Islet of Langerhans (tissue), 1 donor: ENCODE measurements at regions not wholly inside any gene's neighbourhood (a gene's known extent, or its start where the extent isn't known, plus 50 kb on each side); places are given as distances from the start of the nearest gene placed in this dataset.

ENCODE experiments used
- FAIRE-seq: peaks from one replicate; lab custom pipeline; 2011; peaks lifted over from hg19 to GRCh38; lab: Jason Lieb, UNC

DNA sequence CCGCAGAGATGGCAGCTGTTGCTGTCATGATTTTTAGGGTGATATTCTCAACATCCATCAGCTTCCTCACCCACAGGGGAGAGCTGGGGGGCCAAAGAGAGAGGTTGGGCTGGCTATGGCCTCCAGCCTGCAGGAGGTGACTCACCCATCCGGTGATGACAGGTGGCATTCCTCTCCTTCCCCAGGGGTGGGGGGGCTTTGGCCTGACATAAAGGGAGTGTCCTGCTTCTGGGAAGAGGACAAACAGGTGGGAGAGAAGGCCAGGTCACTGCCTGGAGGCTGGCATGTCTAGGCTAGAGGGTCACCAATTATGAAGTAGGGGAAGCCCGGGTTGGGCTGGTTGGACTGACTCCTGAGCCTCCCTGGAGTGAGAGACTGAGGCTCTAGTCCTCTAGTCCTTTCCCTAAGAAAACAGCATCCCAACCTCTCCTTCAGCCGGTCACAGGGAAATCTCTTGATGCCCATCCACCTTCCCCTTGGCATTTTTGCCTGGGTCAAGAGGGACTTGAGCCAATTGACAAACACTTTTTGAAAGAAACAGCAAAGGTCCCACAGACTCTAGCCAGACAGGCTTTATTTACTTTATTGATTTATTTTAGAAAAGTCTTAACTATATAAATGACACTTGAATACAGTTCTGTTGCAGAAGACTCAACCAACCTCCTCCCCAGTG is 79.8 kb upstream of the ZNF716 start:
- no peak for FAIRE-seq

- FAIRE-seq: no peak
Observed at GRCh38 chr7:57370739-57371098, 79.3 kb upstream of the ZNF716 start.

DNA sequence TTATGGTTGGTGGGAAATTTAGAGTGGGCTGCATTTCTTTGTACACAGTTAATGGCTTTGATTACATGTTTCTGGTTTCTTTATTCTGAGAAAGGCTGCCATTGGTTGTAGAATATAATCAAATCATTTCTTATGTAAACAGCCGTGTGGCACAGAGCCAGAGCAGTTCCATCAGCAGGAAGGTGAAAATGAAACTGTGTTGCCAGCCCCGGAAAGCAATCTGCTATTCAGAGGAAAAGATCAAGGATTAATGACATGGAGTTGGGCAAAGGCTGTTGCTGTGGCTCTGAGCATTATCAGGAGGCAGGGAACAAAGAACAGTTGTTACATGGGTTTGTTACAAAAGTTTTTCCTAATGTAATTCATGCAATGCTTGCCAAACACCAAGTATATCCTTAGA is 74.2 kb upstream of the ZNF716 start:
- FAIRE-seq: peak; percentile 17

DNA sequence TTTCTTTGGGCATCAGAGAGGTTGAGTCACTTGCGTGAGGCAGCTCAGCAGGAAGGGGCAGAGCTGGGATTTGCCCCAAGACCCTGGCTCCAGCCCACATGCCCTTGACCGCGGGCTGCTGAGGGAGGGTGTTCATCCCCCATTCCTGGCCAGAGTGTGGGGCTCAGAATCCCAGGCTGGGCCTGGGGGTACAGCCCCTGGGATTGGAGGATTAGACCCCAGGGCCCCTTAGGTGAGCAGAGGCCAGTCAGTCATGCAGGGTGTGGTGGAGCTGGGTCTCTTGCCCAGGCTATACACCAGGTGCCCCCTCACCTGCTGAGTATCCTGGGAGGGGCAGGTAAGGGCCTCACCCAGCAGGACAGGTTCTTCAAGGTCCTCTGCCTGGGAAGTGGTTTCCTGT is 68.4 kb upstream of the ZNF716 start:
- no peak for FAIRE-seq

GRCh38 chr7:57384380-57384779 is 65.6 kb upstream of the ZNF716 start:
- FAIRE-seq: no peak

DNA sequence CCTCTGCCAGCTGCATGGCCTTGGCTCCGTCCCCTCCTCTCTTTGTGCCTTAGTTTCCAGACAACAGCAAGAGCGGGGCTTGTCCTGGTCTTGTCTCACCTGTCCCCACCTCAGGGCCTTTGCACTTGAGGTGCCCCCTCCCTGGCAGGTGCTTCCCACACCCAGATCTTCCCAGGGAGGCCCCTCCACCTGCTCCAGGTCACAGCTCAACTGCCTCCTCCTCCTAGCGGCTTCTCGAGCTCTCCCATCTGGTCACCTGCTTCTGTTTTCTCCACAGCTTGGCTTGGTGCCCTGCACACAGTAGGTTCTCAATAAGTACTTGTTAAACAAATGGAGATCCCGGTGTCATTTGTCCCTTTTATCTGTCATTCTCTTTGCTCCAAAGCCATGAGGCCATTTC is 64.3 kb upstream of the ZNF716 start:
- FAIRE-seq: no peak

DNA sequence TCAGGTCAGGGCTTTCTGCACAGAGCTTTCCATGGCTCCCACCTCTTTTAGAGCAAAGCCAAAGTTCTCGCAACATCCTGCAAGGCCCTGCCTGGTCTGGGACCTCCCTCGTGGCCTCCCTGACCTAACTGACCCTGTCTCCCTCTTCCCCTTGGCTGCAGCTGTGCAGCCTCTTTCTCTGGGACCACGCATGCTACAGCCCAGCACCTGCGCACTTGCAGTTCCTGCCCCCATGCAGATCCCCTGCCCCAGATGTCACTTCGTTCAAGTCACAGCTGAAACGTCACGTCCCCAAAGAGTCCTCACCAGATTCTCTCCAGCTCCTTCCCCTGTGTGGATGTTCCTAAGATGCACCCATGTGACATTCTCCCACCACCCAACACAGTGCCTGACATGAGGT is 61.2 kb upstream of the ZNF716 start:
- FAIRE-seq: no peak

- FAIRE-seq: no peak
Observed at GRCh38 chr7:57398548-57398947, 51.4 kb upstream of the ZNF716 start.

GRCh38 chr7:57399251-57399940 is 50.6 kb upstream of the ZNF716 start:
- no peak for FAIRE-seq

- no peak for FAIRE-seq
Observed at GRCh38 chr7:57399972-57400371, 50.0 kb upstream of the ZNF716 start.
